HuH-7 (cell line): ENCODE measurements at regions not wholly inside any gene's neighbourhood (a gene's known extent, or its start where the extent isn't known, plus 50 kb on each side); places are given as distances from the start of the nearest gene placed in this dataset.
"Not testable (repeated sequence)": the region's sequence is repeated elsewhere in the genome, so short reads cannot be mapped to it uniquely, and the experiment has no call there.

ENCODE experiments used
- DNase-seq: peaks from one replicate; pipeline ENCODE4 v3.0.0; 2011; ENCODE audit warnings: low spot score

DNA sequence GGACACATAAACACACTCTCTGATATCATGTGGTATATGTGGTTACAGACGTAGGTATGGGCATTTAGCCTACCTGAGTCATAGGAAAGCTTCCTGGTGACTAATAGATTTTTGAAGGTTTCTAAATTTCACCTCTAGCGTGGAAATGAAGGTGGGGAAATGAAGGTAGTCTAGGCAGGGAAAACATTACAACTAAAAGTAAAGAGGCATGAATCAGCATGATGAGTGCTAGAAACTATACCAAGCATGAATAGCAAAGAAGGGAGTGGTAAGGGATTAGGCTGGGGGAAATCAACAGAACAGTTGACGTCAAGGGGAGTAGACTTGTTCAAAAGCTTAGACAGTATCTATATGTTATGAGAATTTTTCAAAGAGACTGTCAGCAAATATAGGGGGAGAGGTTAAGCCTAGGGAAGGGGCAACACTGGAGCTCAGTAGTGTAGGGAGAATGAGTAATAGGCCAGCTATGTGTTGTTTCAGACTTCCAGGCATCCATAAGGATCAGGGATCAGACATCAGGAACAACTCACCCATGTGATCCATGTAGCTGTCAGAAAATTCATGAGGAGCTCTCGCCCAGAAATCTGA, 279.3 kb upstream of the DIPK2B start:
- no peak for DNase-seq

DNA sequence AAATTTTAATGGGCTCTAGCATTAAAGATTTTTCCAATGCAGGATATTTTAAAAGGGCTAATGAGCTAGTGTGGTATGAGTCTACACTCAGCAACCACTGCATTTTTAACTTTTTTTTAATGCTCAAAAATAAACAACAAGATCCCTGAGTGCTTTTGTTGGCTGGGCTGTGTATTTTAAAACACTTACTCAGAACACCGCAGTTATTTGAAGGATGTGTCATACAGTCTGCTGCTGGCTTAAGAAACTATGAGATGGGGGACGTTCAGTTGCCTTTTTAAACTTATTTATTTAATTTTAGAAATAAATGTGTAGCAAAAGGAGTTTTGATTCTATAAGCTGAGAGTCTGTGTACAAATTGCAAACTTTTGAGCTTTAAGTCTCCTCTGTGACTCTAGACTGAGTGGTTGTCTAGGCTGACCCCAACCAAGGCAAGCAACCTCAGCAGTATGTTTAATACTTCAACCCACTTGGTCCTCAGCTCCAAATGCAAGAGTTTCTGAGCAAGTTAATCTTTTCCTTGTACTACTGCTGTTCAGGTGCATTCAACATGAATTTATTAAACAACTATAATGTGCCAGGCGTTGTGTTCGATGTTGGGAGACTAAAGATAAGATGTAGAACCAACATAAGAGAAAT, 278.6 kb upstream of the DIPK2B start:
- no peak for DNase-seq

DNA sequence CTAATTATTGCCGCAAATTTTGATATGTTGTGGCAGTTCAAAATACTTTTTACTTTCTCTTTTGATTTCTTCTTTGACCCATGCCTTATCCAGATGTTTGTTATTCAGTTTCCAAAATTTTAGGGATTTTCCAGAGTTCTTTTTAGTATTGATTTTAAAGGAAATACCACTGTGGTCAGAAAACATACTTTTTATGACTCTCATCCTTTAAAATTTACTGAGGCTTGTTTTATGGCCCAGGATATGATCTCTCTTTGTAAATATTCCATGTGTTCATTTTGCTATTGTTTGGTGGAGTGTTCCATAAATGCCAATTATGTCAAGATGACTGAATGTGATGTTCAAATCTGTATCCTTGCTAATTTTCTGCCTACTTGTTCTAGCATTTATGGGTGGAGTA, 272.3 kb upstream of the DIPK2B start:
- no peak for DNase-seq

DNA sequence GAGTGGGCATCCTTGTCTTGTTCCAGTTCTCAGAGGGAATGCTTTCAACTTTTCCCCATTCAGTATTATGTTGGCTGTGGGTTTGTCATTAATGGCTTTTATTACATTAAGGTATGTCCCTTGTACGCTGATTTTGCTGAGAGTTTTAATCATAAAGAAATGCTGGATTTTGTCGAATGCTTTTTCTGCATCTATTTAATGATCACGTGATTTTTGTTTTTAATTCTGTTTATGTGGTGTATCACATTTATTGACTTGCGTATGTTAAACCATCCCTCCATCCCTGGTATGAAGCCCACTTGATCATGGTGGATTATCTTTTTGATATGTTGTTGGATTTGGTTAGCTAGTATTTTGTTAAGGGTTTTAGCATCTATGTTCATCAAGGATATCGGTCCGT, 266.9 kb upstream of the DIPK2B start:
- DNase-seq, result not testable (repeated sequence)

DNA sequence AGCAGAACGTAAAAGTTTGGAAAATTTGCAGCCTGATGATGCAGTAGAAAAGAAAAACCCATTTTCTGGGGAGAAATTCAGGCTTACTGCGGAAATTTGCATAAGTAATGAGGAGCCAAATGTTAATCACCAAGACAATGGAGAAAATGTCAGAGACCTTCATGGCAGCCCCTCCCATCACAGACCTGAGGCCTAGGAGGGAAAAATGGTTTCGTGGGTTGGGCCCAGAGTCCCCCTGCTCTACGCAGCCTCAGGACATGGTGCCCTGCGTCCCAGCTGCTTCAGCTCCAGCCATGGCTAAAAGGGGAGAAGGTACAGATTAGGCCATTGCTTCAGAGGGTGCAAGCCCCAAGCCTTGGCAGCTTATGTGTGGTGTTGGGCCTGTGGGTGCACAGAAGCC, 255.1 kb upstream of the DIPK2B start:
- not testable (repeated sequence) for DNase-seq

DNA sequence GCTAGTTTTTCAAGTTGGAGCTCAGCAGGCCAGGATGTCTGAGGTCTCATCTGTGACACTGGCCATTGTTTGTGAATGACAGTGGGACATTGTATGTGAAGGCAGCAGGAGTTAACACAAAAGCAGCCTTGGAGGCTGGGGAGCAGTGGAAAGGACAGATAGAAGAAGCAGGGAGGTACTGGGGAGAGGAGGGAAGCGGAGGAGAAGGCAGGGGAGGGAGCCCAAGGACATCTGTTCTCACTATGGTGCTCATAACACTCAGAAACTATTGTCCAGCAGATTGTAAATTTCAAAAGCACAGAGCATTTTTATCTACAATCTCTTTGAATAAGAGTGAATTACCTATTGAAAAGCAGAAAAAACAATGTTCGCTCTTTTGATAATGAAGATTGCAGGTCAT, 253.6 kb upstream of the DIPK2B start:
- no peak for DNase-seq

GRCh38 chrX:45449982-45450381, 249.3 kb upstream of the DIPK2B start:
- DNase-seq, result no peak

DNA sequence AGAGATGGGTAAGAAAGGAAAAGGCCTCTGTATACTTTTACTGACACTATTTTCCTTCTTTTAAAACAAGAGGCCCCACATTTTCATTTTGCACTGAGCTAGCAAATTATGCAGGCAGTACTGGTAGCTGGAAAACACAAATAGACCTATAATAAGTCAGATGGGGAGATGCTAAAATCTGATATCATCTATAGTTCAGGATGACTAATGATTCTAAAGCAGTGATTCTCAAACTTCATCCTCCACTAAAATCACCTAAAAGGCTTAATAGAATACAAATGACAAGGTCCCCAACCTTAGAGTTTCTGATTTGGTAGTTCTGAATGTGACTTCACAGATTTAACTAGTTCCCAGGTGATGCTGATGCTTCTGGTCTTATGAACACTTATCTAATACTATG, 247.3 kb upstream of the DIPK2B start:
- no peak for DNase-seq

DNA sequence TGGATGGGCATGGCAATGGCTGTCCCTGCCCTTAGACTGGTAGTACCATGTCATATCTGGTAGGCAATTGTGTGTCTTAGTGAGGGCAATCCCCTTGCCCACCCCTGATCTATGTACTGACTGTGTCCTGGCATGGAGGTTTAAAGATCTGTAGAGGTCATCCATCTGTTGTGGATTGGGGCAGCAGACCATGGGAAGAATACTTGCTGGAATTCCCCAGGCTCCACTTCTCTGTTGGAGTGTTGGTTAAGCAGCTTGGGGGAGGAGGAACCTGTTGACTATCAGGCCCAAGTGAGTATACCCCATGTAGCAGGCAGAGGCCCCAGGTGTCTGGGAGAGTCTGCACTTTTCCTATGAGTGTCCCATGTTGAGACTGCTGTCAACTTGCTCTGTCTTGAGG, 246.7 kb upstream of the DIPK2B start:
- no peak for DNase-seq

DNA sequence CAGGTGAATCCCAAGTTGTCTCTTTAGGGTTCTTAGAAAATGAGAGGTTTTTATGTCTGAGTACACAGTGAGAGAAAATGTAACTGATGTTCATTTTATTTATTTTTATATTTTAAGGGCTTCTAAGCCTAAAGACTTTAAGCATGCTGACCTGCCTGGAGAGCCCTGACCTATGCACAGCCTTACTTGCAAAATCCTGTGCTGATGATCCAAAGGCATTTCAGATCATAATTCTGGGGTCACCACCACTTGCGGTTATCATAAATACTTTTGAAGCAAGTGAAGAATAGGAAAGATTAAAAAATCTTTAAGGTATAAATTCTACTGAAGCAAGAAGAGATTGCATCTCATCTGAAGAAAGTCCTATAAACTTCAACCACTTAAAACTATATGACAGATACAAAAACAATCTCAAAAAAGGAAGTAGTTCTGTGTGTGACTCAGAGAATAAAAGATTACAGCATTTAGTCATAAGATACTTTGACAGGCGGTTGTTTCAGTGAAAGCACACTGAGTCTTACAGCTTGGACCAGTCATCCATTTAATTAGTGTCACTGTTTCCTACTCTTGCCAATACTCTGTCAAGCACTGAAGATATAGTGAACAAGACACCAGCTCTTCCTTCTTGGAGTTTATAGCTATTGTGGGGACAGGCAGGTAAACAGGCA, 245.2 kb upstream of the DIPK2B start:
- no peak for DNase-seq

- DNase-seq, result no peak
These were observed 236.5 kb upstream of the DIPK2B start for GRCh38 chrX:45437186-45437585.

DNA sequence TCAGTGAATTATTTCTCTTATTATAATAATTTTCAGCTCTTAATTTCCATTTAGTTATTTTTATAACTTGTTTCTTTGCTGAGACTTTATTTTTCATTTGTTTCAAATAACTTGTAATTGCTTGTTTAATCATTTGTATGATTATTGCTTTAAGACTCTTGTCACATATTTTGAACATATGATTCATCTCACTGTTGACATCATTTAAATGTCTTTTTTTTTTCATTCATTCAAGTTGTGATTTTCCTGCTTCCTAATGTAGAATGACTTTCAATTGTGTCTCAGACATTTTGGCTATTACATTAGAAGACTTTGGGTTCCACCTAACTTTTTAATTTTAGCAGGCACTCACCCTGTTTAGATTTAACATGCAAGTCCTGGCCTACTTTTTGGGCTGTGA, 234.8 kb upstream of the DIPK2B start:
- DNase-seq, result no peak

DNA sequence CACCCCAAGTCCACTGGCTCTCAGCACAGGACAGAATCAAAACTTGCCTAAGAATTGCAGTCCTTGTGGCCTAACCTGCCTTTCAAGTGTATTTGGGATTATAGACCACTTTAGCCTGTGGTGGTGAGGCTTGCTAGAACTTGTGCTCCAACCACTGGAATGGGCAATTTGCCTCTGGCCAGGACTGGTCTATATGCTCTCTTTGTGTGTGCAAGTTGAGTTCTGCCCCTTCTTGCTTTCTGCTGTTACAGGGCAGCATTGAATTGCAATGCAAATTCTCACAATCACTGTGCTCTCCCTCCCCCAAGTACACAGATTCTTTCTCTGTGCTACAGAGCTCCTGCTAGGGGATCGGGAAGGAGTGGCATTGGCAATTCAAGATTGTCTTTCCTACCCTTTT, 233.6 kb upstream of the DIPK2B start:
- no peak for DNase-seq

- no peak for DNase-seq
These were observed 228.2 kb upstream of the DIPK2B start for GRCh38 chrX:45428831-45429230.

DNA sequence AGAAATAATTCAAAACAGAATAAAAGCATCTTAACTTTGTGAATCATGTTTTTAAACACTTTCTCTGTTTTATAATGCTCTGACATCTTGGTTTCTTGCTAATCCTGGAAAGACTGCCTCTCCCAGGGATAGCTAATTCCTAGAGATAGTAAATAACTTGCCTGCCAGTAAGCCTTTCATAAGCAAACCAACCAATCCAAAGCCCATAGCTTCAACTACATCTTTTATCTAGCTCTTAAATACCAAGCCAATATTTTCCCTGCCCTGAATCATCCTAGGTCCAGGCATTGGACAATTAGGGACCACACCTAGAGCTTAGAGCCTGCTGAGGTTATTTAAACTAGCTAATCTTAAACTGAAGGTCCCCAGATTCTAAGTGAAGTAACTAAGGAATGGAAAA, 223.7 kb upstream of the DIPK2B start:
- no peak for DNase-seq

DNA sequence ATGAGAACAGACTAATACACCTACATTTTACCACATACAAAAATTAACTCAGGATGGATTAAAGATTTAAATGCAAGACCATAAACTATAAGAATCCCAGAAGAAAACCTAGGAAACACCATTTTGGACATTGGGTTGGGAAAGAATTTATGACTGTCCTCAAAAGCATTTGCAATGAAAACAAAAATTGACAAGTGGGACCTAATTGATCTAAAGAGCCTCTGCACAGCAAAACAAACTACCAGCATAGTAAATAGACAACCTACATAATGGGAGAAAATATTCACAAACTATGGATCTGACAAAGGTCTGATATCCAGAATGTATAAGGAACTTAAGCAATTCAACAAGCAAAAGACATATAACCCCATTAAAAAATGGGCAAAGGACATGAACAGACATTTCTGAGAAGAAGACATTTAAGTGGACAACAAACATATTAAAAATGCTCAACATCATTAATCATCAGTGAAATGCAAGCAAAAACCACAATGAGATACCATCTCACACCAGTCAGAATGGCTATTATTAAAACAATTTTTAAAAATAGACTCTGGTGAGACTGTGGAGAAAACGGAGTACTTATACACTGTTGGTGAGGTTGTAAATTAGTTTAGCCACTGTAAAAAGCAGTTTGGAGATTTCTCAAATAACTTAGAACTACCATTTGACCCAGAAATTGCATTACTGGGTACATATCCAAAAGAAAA, 221.7 kb upstream of the DIPK2B start:
- DNase-seq, result no peak

GRCh38 chrX:45421806-45422205, 221.1 kb upstream of the DIPK2B start:
- DNase-seq, result no peak

- no peak for DNase-seq
These were observed 203.5 kb upstream of the DIPK2B start for GRCh38 chrX:45404206-45404605.

- DNase-seq, result no peak
These were observed 201.2 kb upstream of the DIPK2B start for GRCh38 chrX:45401923-45402322.

- DNase-seq, result not testable (repeated sequence)
These were observed 200.5 kb upstream of the DIPK2B start for GRCh38 chrX:45400951-45401725.

DNA sequence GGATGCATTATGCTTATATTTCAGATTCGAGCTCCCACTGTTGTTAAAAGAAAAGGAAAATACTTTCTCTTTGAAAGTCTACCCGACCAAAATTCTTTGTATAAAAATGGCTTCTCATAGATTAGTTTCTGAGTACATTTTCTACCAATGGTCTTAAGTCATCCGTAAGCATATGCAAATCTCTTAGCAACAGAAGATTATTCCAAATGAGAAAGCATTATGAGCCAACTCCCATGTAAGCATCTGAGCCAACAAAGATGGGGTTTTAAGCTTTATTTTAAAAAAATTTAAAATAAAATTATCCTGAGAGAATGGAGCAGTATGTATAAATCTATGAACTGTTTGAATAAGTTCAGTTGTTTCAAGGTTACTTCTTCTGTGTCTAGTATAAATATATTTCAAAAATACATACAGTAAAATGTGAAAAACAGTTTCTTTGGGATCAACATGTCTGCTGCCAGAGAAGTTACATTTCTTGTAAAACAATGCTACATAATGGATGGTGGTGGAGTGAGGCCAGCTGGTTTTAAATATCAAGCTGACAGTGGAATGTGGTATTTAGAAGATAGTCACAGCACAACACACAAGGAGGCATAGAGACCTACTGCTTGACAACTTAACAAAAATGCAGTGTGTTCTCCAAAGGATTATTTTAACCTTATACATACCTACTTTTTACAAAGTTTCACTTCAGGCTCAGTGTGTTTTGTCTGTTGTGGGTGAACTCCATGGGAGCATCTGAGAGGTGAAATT, 199.5 kb upstream of the DIPK2B start:
- no peak for DNase-seq

GRCh38 chrX:45385757-45386156, 185.1 kb upstream of the DIPK2B start:
- no peak for DNase-seq
